ENCODE measurements at regions not wholly inside any gene's neighbourhood (a gene's known extent, or its start where the extent isn't known, plus 50 kb on each side); places are given as distances from the start of the nearest gene placed in this dataset.

DNA sequence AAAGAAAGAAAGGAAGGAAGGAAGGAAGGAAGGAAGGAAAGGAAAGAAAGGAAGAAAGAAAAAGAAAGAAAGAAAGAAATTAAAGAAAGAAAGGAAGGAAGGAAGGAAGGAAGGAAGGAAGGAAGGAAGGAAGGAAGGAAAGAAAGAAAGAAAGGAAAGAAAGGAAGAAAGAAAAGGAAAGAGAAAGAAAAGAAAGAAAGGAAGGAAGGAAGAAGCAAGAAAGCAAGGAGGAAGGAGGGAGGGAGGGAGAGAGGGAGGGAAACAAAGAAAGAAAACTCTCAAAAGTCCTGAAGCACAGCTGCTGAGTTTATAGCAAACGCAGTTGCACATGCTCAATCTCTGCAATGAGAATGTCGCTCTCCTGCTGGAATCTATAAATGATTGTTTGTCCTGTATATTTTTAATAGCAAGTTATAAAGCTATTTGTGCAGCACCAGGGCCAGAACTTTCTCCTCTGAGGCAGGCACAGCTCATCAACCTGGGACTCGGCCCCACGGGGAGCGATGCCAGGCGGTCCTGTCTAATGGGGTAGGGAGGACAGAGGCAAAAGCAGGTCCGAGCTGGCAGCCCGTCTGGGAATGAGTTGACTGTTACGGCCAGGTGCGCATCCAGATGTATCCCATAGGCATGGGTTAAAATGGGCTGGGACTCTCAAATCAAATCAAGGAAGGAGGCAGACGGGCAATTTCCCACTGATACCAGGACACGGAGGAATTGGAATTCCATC lies 118.0 kb upstream of the PFKP start:
- H3K36me3 Mint-ChIP-seq (ENCODE audit: low read depth): no peaks in the 10 kb centered on the region
- no peak for DNase-seq (ENCODE audit: low spot score)
- no peak overlapping the region for H3K27ac ChIP-seq (ENCODE audit: low read depth)
- no peak for ATAC-seq
- no peaks in the 10 kb centered on the region for H3K36me3 ChIP-seq (ENCODE audit: insufficient read depth)
- H3F3A ChIP-seq (replicated peaks; ENCODE audit: low read depth): no peaks in the 10 kb centered on the region
- H3K79me2 ChIP-seq (replicated peaks; ENCODE audit: insufficient read depth): no peaks in the 10 kb centered on the region
- no peak overlapping the region for H3K4me2 ChIP-seq
- H3K9me3 Mint-ChIP-seq: peaks cover 6% of the 10 kb centered on the region
- peaks cover 4% of the 10 kb centered on the region for H3K27me3 Mint-ChIP-seq (ENCODE audit: insufficient read depth, low read depth, poor library complexity)
- H3K9me2 ChIP-seq (ENCODE audit: insufficient read depth): peaks cover 15% of the 10 kb centered on the region; the same call in 1 of the 2 replicates
- H3K4me3 ChIP-seq: no peak overlapping the region
- H3K27me3 ChIP-seq (ENCODE audit: insufficient read depth): no peaks in the 10 kb centered on the region
- H3K27ac Mint-ChIP-seq: no peak overlapping the region
- no peaks in the 10 kb centered on the region for H3K4me1 ChIP-seq (ENCODE audit: insufficient read depth)
- TF ChIP-seq STAT1 (IDR thresholded peaks at IDR 0.05; ENCODE audit: unreplicated experiment) (no peak), JUNB (IDR thresholded peaks at IDR 0.05; ENCODE audit: unreplicated experiment) (no peak), REST (IDR thresholded peaks at IDR 0.05; ENCODE audit: unreplicated experiment) (no peak), CREB1 (CRISPR knock-in tag; IDR thresholded peaks at IDR 0.05; ENCODE audit: low read depth) (no peak), POLR2AphosphoS5 (IDR thresholded peaks at IDR 0.05; ENCODE audit: low read depth) (no peak), ZNF462 (CRISPR knock-in tag; IDR thresholded peaks at IDR 0.05) (no peak), ZNF331 (CRISPR knock-in tag; IDR thresholded peaks at IDR 0.05; ENCODE audit: low read depth) (no peak), ZNF114 (CRISPR knock-in tag; IDR thresholded peaks at IDR 0.05) (no peak), EZH2phosphoT487 (IDR thresholded peaks at IDR 0.05; ENCODE audit: unreplicated experiment) (no peak), NANOG (IDR thresholded peaks at IDR 0.05; ENCODE audit: borderline replicate concordance) (no peak), EZH2 (IDR thresholded peaks at IDR 0.05; ENCODE audit: low read depth, unreplicated experiment) (no peak)
- TF ChIP-seq, protein P1, sequence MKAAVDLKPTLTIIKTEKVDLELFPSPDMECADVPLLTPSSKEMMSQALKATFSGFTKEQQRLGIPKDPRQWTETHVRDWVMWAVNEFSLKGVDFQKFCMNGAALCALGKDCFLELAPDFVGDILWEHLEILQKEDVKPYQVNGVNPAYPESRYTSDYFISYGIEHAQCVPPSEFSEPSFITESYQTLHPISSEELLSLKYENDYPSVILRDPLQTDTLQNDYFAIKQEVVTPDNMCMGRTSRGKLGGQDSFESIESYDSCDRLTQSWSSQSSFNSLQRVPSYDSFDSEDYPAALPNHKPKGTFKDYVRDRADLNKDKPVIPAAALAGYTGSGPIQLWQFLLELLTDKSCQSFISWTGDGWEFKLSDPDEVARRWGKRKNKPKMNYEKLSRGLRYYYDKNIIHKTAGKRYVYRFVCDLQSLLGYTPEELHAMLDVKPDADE (IDR thresholded peaks at IDR 0.05): no peak
- TF ChIP-seq, protein P2, sequence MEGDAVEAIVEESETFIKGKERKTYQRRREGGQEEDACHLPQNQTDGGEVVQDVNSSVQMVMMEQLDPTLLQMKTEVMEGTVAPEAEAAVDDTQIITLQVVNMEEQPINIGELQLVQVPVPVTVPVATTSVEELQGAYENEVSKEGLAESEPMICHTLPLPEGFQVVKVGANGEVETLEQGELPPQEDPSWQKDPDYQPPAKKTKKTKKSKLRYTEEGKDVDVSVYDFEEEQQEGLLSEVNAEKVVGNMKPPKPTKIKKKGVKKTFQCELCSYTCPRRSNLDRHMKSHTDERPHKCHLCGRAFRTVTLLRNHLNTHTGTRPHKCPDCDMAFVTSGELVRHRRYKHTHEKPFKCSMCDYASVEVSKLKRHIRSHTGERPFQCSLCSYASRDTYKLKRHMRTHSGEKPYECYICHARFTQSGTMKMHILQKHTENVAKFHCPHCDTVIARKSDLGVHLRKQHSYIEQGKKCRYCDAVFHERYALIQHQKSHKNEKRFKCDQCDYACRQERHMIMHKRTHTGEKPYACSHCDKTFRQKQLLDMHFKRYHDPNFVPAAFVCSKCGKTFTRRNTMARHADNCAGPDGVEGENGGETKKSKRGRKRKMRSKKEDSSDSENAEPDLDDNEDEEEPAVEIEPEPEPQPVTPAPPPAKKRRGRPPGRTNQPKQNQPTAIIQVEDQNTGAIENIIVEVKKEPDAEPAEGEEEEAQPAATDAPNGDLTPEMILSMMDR (conservative IDR thresholded peaks at IDR 0.05; ENCODE audit: low read depth in 2 of 2): no peak
- H2AFZ ChIP-seq: peak overlapping the region; percentile 69; the same call in 1 of the 2 replicates
- 0 out of 3 replicates have a peak, but pooled peaks cover 3% of the 10 kb centered on the region for H3K4me1 Mint-ChIP-seq
- no peak overlapping the region for H3K4me3 Mint-ChIP-seq
- H4K20me1 ChIP-seq (replicated peaks; ENCODE audit: insufficient read depth): no peaks in the 10 kb centered on the region
